DOHH2 (cell line): ENCODE measurements at regions not wholly inside any gene's neighbourhood (a gene's known extent, or its start where the extent isn't known, plus 50 kb on each side); places are given as distances from the start of the nearest gene placed in this dataset.
"Not testable (repeated sequence)": the region's sequence is repeated elsewhere in the genome, so short reads cannot be mapped to it uniquely, and the experiment has no call there.

ENCODE experiments used
- EZH2phosphoT487 ChIP-seq: fragments of 200-600 bp; sonication (generic); IDR thresholded peaks from 2 replicates; pipeline ENCODE4 v1.6.1; 2017; ENCODE audit warnings: borderline replicate concordance, mild to moderate bottlenecking, antibody characterized with exemption, low read length, moderate library complexity, mixed read lengths
- TF ChIP-seq, protein P1 (sequence below): fragments of 200-600 bp; sonication (generic); IDR thresholded peaks from one replicate; pipeline ENCODE4 v1.5.1; 2014; ENCODE audit warnings: antibody characterized with exemption, mild to moderate bottlenecking, low read depth, low read length; ENCODE audit not compliant: poor library complexity, severe bottlenecking

DNA sequence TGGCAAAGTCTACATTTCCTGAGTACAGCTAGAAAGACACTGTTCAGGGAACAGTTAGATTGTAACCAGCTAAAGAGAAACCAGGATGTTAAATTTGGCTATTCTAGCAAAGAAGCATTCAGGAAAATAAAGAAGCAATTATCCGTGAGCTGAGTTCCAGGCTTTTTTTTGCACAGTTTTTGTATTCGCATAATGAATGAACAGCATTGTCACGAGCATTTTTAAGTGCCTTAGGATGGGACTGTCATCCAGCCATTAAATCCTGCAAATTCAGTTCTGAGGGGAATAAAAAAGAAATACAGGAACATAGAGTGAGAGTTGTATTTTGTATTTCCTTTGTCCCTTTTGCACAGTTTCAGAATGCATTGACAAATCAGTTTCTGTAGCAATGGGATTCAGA, 1302.2 kb downstream of the CDH12 start:
- TF ChIP-seq, protein P1, sequence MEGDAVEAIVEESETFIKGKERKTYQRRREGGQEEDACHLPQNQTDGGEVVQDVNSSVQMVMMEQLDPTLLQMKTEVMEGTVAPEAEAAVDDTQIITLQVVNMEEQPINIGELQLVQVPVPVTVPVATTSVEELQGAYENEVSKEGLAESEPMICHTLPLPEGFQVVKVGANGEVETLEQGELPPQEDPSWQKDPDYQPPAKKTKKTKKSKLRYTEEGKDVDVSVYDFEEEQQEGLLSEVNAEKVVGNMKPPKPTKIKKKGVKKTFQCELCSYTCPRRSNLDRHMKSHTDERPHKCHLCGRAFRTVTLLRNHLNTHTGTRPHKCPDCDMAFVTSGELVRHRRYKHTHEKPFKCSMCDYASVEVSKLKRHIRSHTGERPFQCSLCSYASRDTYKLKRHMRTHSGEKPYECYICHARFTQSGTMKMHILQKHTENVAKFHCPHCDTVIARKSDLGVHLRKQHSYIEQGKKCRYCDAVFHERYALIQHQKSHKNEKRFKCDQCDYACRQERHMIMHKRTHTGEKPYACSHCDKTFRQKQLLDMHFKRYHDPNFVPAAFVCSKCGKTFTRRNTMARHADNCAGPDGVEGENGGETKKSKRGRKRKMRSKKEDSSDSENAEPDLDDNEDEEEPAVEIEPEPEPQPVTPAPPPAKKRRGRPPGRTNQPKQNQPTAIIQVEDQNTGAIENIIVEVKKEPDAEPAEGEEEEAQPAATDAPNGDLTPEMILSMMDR: not testable (repeated sequence)
- not testable (repeated sequence) for TF ChIP-seq EZH2phosphoT487
